AG09309 (cell line): ENCODE measurements at regions not wholly inside any gene's neighbourhood (a gene's known extent, or its start where the extent isn't known, plus 50 kb on each side); places are given as distances from the start of the nearest gene placed in this dataset.

ENCODE experiments used
- DNase-seq: peaks from one replicate; pipeline ENCODE4 v3.0.0-alpha.2; 2010; ENCODE audit warnings: low read depth
- H3K4me3 ChIP-seq: 2 replicates; pipeline ENCODE4 v1.5.1; 2011; ENCODE audit warnings: mild to moderate bottlenecking, low read depth, low read length, moderate library complexity; ENCODE audit not compliant: control insufficient read depth
- TF ChIP-seq, protein P1 (sequence below): IDR thresholded peaks from 2 replicates; pipeline ENCODE4 v1.5.1; 2011; ENCODE audit warnings: mild to moderate bottlenecking, low read depth, low read length, inconsistent platforms; ENCODE audit not compliant: insufficient read depth, control insufficient read depth; ENCODE audit errors: missing control alignments

DNA sequence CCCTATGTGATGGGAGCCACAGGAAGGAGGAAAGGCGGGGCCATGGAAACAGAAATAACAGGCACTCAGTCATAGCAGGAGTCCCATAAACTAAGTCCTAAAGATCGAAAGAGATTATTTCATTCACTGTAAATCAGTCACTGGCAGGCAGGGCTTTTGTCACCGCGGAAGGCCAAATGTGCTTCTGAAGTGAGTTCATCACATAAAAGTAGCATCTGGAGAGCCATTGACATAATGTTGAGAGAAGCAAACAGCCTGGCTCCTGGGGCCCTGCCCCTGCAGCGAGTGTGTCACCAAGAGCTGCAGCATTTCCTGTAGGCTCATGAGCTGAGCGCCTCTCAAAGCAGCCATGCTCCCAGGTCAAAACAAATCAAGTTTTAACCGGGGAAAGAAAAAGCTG, 476.2 kb downstream of the HAPSTR1 start:
- H3K4me3 ChIP-seq: no peak overlapping the region
- TF ChIP-seq, protein P1, sequence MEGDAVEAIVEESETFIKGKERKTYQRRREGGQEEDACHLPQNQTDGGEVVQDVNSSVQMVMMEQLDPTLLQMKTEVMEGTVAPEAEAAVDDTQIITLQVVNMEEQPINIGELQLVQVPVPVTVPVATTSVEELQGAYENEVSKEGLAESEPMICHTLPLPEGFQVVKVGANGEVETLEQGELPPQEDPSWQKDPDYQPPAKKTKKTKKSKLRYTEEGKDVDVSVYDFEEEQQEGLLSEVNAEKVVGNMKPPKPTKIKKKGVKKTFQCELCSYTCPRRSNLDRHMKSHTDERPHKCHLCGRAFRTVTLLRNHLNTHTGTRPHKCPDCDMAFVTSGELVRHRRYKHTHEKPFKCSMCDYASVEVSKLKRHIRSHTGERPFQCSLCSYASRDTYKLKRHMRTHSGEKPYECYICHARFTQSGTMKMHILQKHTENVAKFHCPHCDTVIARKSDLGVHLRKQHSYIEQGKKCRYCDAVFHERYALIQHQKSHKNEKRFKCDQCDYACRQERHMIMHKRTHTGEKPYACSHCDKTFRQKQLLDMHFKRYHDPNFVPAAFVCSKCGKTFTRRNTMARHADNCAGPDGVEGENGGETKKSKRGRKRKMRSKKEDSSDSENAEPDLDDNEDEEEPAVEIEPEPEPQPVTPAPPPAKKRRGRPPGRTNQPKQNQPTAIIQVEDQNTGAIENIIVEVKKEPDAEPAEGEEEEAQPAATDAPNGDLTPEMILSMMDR: no peak
- DNase-seq: no peak

DNA sequence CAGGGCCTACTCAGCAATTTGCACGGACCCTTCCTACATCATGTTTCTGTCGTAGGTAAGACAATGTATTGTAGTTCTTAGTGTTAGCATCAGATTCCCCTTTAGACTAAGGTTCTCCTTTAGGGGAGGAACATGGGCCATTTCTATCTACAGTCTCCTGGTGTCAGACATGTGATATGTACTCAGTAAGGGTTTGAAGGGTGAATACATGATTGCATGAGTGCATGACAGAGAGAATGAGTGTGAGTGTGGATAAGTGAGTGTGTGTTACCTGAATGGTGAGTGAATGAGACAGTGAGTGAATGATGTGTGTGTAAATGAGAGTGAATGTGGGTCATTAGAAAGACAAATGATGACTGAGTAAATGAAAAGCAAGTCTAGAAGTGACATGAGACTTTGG, 476.8 kb downstream of the HAPSTR1 start:
- DNase-seq: no peak
- no peak overlapping the region for H3K4me3 ChIP-seq
- TF ChIP-seq, protein P1: no peak

DNA sequence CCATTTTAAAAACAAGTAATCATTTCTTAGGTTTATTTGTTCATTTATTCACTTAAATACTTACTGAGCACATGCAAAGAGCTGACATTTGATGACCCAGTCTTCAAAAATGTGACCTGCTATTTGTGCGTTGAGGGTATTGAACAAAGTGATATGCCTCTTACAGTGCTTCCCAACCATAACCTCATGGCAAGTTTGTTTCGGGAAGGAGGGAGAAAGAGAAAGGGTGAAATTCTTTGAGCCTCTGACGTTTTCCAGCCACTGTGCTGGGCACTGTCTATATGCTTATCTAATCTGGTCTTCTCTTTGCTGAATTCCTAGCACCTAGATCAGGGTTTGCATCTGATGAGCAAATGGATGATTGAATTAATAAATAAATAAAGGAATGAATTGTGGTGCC, 479.1 kb downstream of the HAPSTR1 start:
- DNase-seq: no peak
- TF ChIP-seq, protein P1: no peak
- no peak overlapping the region for H3K4me3 ChIP-seq

DNA sequence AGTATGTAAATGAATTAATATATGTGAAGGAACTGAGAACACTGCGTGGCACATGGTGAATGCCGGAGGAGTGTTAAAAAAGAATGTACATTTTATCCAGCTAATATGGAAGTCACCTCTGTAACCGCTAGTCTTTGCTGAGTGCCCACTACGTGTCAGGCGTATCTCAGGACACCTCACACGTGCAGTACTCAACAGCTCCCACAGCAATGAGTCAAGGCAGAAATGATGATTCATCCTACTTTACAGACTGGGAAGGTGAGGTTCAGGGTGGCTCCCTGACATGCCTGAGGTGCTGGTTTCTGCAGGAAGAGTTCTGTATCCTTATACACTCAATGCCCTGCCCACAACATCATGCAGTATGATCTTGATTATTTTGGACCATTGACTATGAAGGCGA, 487.0 kb downstream of the HAPSTR1 start:
- no peak for DNase-seq
- H3K4me3 ChIP-seq: no peak overlapping the region
- TF ChIP-seq, protein P1: no peak

DNA sequence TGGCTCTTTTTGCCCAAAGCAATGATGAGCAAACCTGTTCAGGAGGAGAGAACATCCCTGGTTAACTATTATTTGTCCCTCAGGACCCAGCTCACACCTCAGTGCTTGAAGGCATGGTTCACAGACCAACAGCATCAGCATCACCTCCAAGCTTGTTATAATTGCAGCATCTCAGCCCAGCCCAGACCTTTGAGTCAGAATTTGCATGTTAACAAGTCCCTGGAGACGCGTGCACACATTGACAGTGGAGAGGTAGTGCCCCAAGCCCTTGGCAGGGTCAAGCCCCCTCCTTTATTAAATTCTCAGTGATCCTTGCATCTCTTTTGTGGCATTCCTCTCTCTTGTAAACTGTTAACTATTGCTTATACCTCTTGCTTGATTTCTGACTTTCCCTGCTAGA, 488.6 kb downstream of the HAPSTR1 start:
- TF ChIP-seq, protein P1: no peak
- no peak overlapping the region for H3K4me3 ChIP-seq
- no peak for DNase-seq

DNA sequence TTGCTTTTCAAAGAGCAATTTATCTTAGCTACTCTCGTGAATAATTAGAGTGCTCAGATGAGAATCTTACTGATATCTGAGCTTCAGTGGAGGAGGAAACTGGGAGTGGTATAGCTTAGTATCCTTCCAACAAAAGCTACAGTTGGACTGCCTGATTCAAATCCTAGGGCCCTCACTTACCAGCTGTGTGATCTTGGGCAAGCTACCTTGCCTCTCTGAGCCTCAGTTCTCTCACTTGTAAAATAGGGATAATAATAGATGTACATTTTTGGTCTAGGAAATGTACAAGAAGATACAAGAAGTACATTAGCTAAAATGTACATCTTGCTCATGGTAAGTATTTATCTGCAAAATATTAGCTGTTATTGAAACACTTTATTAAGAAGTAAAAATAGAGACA, 502.0 kb downstream of the HAPSTR1 start:
- H3K4me3 ChIP-seq: no peak overlapping the region
- TF ChIP-seq, protein P1: no peak
- DNase-seq: no peak

DNA sequence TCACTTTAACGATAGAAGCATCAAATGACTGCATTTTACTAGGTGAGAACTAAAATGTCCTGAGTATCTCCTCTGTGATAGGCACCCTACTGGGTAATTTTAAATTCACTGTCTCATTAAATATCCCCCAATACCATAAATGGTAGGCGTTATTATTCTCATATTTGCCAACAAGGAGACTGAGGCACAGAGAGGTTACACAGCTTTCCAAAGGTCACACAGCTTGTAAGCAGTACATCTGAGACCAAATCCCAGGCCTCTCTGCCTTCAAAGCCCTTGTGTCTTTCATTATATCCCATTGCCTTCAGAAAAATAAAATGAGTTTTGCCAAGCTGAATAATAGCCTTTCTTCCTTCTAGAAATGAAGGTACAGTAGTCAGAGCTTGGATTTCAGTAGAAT, 502.6 kb downstream of the HAPSTR1 start:
- TF ChIP-seq, protein P1: no peak
- no peak for DNase-seq
- H3K4me3 ChIP-seq: no peak overlapping the region
